Kidney (tissue), 13 donors: ENCODE measurements at regions not wholly inside any gene's neighbourhood (a gene's known extent, or its start where the extent isn't known, plus 50 kb on each side); places are given as distances from the start of the nearest gene placed in this dataset.

Source experiments
- DNase-seq, 5 donors: peaks; one replicate each; pipeline ENCODE4 v3.0.0-alpha.2; 2013 to 2020
- FAIRE-seq: peaks from 2 replicates; lab custom pipeline; 2012; peaks lifted over from hg19 to GRCh38; lab: Jason Lieb, UNC
- H3K27ac ChIP-seq, 2 donors: one replicate each; pipeline ENCODE4 v1.7.0; 2013; ENCODE audit warnings: low read depth in 2 of 2, low read length in 2 of 2, inconsistent platforms in 1 of 2
- H3K27me3 ChIP-seq: one replicate; pipeline ENCODE4 v1.7.1; 2013; ENCODE audit warnings: low read length, inconsistent platforms; ENCODE audit not compliant: control insufficient read depth, insufficient read depth
- H3K36me3 ChIP-seq, 3 donors: one replicate each; pipeline versions ENCODE4 v1.7.0 to v1.7.1; 2013; ENCODE audit warnings: low read length in 3 of 3, control low read depth in 1 of 3, inconsistent platforms in 1 of 3; ENCODE audit not compliant: insufficient read depth in 3 of 3, control insufficient read depth in 2 of 3
- H3K4me1 ChIP-seq, 3 donors: one replicate each; pipeline versions ENCODE4 v1.7.0 to v1.7.1; 2013; ENCODE audit warnings: low read length in 3 of 3, inconsistent platforms in 1 of 3, low read depth in 1 of 3; ENCODE audit not compliant: control insufficient read depth in 2 of 3, insufficient read depth in 2 of 3
- H3K4me3 ChIP-seq, 3 donors: one replicate each; pipeline versions ENCODE4 v1.7.0 to v1.8.1; 2013; ENCODE audit warnings: low read length in 3 of 3, control low read depth in 1 of 3, inconsistent platforms in 1 of 3
- H3K9ac ChIP-seq, 3 donors: one replicate each; pipeline versions ENCODE4 v1.7.0 to v1.7.1; 2013; ENCODE audit warnings: low read length in 3 of 3, control low read depth in 1 of 3, inconsistent platforms in 1 of 3
- H3K9me3 ChIP-seq, 3 donors: one replicate each; pipeline versions ENCODE4 v1.7.0 to v1.7.1; 2013; ENCODE audit warnings: low read length in 3 of 3, control low read depth in 1 of 3, inconsistent platforms in 1 of 3; ENCODE audit not compliant: control insufficient read depth in 2 of 3, insufficient read depth in 1 of 3
- CTCF ChIP-seq: IDR thresholded peaks from 3 replicates; pipeline ENCODE4 v1.5.1; 2012; ENCODE audit warnings: mild to moderate bottlenecking, moderate library complexity, borderline replicate concordance; ENCODE audit not compliant: insufficient read depth; ENCODE audit errors: extremely low read depth
- intact Hi-C: fragments of 100-400 bp; cut with DNase I; formaldehyde crosslinking; loops from one replicate; pipeline ENCODE4 v1.11.1; 2022
- donor health status: control.
- donor health status: control.
- donor health status: control.
- donor health status: control.
- donor health status: control.
- donor health status: DM: yes; HTN: yes; CAD: no.
- donor health status: Normal renal cell carcinoma (clear cell type).

GRCh38 chr18:78106946-78107345, 857.3 kb downstream of the GALR1 start:
- Histone ChIP-seq H3K9me3 (no peaks in the 10 kb centered on the region), H3K27ac (no peak overlapping the region), H3K36me3 (no peaks in the 10 kb centered on the region), H3K4me1 (no peaks in the 10 kb centered on the region), H3K4me3 (peak overlapping the region in 1 of 3 donors; percentile 26), H3K27me3 (no peaks in the 10 kb centered on the region), H3K9ac (no peak overlapping the region)
- TF ChIP-seq CTCF, result no peak
- DNase-seq, result peak in 1 of 5 donors; percentile 45
- no peak for FAIRE-seq
- intact Hi-C loops, result no loop called here

GRCh38 chr18:78107363-78107762, 857.7 kb downstream of the GALR1 start:
- TF ChIP-seq CTCF, result no peak
- Histone ChIP-seq H3K9ac (no peak overlapping the region), H3K4me3 (no peak overlapping the region), H3K27me3 (no peaks in the 10 kb centered on the region), H3K36me3 (no peaks in the 10 kb centered on the region), H3K4me1 (no peaks in the 10 kb centered on the region), H3K27ac (no peak overlapping the region), H3K9me3 (no peaks in the 10 kb centered on the region)
- DNase-seq (no peak), FAIRE-seq (no peak)
- intact Hi-C loops, result no loop called here

GRCh38 chr18:78108554-78108953, 858.9 kb downstream of the GALR1 start:
- DNase-seq (no peak), FAIRE-seq (no peak)
- H3K4me3 ChIP-seq, result no peak overlapping the region
- intact Hi-C loops, result no loop called here
- H3K9ac ChIP-seq, result no peak overlapping the region
- no peaks in the 10 kb centered on the region for H3K27me3 ChIP-seq
- H3K27ac ChIP-seq, result no peak overlapping the region
- no peaks in the 10 kb centered on the region for H3K36me3 ChIP-seq
- no peaks in the 10 kb centered on the region for H3K4me1 ChIP-seq
- TF ChIP-seq CTCF, result no peak
- no peaks in the 10 kb centered on the region for H3K9me3 ChIP-seq

- DNase-seq (peak in 1 of 5 donors; percentile 56), FAIRE-seq (no peak)
- Histone ChIP-seq H3K4me1 (no peaks in the 10 kb centered on the region), H3K36me3 (no peaks in the 10 kb centered on the region), H3K9ac (no peak overlapping the region), H3K4me3 (no peak overlapping the region), H3K27ac (no peak overlapping the region), H3K9me3 (peaks cover 0 to 1% (median 0%) of the 10 kb centered on the region in 3 donors), H3K27me3 (no peaks in the 10 kb centered on the region)
- TF ChIP-seq CTCF, result no peak
- intact Hi-C loops, result no loop called here
Measured at GRCh38 chr18:78113136-78113939, 863.7 kb downstream of the GALR1 start.
